ENCODE measurements at regions not wholly inside any gene's neighbourhood (a gene's known extent, or its start where the extent isn't known, plus 50 kb on each side); places are given as distances from the start of the nearest gene placed in this dataset.
"Not testable (repeated sequence)": the region's sequence is repeated elsewhere in the genome, so short reads cannot be mapped to it uniquely, and the experiment has no call there.

DNA sequence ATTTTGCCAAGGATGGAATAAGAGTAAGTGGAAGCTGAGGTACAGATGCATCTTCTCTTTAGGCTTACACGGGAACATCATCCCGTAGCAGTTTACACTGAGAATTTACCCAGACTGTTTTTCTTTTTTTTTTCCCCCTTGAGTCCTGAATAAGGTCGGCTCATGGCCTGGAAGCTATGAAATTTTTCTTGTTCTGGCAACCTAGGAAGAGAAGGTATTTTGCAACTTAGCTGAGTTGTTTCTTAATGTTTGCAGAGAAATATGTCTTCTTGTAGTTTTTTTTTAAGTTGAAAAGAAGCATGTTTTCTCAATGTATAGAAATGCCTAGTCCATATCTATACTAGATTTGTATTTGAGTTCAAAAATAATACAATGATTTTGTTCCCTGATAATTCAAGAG is 712.5 kb downstream of the TDRD15 start:
- intact Hi-C loops (cut with DNase I; ENCODE audit: low total_unique reads) = no loop called here
- Histone ChIP-seq H3K4me1 (no peaks in the 10 kb centered on the region), H3K4me3 (no peak overlapping the region), H3K27me3 (no peaks in the 10 kb centered on the region), H3K27ac (no peak overlapping the region), H3K9me3 (no peaks in the 10 kb centered on the region), H3K36me3 (ENCODE audit: low read depth, missing control alignments) (no peaks in the 10 kb centered on the region)
- TF ChIP-seq POLR2A (IDR thresholded peaks at IDR 0.05) = no peak
- TF ChIP-seq, protein P1, sequence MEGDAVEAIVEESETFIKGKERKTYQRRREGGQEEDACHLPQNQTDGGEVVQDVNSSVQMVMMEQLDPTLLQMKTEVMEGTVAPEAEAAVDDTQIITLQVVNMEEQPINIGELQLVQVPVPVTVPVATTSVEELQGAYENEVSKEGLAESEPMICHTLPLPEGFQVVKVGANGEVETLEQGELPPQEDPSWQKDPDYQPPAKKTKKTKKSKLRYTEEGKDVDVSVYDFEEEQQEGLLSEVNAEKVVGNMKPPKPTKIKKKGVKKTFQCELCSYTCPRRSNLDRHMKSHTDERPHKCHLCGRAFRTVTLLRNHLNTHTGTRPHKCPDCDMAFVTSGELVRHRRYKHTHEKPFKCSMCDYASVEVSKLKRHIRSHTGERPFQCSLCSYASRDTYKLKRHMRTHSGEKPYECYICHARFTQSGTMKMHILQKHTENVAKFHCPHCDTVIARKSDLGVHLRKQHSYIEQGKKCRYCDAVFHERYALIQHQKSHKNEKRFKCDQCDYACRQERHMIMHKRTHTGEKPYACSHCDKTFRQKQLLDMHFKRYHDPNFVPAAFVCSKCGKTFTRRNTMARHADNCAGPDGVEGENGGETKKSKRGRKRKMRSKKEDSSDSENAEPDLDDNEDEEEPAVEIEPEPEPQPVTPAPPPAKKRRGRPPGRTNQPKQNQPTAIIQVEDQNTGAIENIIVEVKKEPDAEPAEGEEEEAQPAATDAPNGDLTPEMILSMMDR (IDR thresholded peaks at IDR 0.05) = no peak
- no peak for DNase-seq
- 81 to 93% methylated on average over 3 of the region's 3 CpGs for WGBS, 2 donors

DNA sequence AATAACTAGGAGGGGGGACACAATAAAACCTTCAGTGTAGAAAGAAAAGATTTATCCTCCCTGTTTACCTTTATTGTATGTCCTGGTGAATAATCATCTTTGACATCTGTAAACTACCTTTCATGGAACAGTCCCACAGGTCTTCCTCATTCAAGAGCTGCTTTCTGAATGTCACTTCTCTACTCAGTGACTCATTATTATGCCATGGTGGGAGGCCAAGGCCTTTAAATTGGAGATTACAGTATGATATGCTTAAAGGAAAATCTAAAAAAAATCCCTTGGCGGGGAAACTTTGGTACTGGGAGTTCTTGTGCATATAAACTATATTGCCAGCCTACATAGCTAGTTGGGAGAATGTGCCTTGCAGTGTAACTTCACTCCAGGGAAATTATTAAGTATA is 713.0 kb downstream of the TDRD15 start:
- 88 to 94% methylated on average over 1 of the region's 1 CpG for WGBS, 2 donors
- Histone ChIP-seq H3K9me3 (no peaks in the 10 kb centered on the region), H3K36me3 (ENCODE audit: low read depth, missing control alignments) (no peaks in the 10 kb centered on the region), H3K4me1 (no peaks in the 10 kb centered on the region), H3K27me3 (no peaks in the 10 kb centered on the region), H3K4me3 (no peak overlapping the region), H3K27ac (no peak overlapping the region)
- intact Hi-C loops (cut with DNase I; ENCODE audit: low total_unique reads) = no loop called here
- no peak for DNase-seq
- no peak for TF ChIP-seq POLR2A (IDR thresholded peaks at IDR 0.05)
- TF ChIP-seq, protein P1 (IDR thresholded peaks at IDR 0.05) = no peak

DNA sequence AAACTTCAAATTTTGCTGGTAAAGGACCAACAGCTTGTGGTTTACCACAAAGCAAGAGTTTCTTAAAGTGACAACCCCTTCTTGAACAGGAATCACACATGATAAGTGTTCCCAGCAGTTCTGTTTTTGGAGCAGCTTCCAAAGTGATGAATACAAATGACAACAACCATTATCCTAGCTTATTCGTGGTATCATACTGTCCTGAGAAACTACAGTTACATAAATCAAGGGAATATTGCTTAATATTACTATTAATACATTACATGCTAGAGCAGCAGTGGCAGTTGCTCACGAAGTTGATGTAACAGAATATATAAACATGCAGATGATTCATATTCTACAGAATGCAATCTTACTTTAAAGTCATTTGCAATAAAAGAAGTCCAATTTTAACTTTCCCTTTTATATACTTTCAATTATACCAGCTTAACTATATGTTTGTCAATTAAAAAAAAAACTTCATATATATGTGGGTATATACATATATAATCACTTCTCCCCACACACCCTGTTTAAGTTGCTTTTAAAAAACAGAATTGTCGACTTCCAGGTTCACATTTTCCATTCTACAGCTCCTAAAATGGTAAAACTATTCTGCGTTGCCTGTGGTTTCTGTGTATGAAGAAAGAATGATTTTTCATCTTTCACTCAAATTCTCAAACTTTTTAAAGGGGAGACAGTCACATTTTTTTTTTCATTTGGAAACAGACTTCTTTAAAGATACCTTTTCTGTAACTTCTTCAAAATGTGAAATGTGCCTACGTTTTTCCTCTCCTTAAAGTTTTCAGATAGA is 713.6 kb downstream of the TDRD15 start:
- H3K27ac ChIP-seq = no peak overlapping the region
- H3K4me1 ChIP-seq = no peaks in the 10 kb centered on the region
- intact Hi-C loops (cut with DNase I; ENCODE audit: low total_unique reads) = no loop called here
- no peaks in the 10 kb centered on the region for H3K9me3 ChIP-seq
- H3K4me3 ChIP-seq = no peak overlapping the region
- no peak for TF ChIP-seq POLR2A (IDR thresholded peaks at IDR 0.05)
- TF ChIP-seq, protein P1 (IDR thresholded peaks at IDR 0.05) = no peak
- WGBS, 2 donors = 79% methylated on average over 5 of the region's 5 CpGs
- no peak for DNase-seq
- no peaks in the 10 kb centered on the region for H3K36me3 ChIP-seq (ENCODE audit: low read depth, missing control alignments)
- H3K27me3 ChIP-seq = no peaks in the 10 kb centered on the region

DNA sequence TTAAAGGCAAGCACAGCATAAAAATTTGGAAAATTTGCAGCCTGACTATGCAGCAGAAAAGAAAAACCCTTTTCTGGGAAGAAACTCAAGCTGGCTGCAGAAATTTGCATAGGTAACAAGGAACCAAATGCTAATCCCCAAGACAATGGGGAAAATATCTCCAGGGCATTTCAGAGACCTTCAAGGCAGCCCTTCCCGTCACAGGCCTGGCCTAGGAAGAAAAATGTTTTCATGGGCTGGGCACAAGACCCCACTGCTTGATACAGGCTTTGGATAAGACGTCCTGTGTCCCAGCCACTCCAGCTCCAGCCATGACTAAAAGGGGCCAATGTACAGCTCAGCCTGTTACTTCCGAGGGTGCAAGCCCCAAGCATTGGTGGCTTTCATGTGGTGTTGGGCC is 717.6 kb downstream of the TDRD15 start:
- Histone ChIP-seq H3K27me3 (no peaks in the 10 kb centered on the region), H3K27ac (no peak overlapping the region), H3K4me3 (no peak overlapping the region), H3K9me3 (no peaks in the 10 kb centered on the region), H3K36me3 (ENCODE audit: low read depth, missing control alignments) (no peaks in the 10 kb centered on the region), H3K4me1 (no peaks in the 10 kb centered on the region)
- WGBS, 2 donors = 84 to 93% methylated on average over 3 of the region's 3 CpGs
- DNase-seq = no peak
- TF ChIP-seq, protein P1 (IDR thresholded peaks at IDR 0.05) = no peak
- no peak for TF ChIP-seq POLR2A (IDR thresholded peaks at IDR 0.05)
- intact Hi-C loops (cut with DNase I; ENCODE audit: low total_unique reads) = no loop called here

DNA sequence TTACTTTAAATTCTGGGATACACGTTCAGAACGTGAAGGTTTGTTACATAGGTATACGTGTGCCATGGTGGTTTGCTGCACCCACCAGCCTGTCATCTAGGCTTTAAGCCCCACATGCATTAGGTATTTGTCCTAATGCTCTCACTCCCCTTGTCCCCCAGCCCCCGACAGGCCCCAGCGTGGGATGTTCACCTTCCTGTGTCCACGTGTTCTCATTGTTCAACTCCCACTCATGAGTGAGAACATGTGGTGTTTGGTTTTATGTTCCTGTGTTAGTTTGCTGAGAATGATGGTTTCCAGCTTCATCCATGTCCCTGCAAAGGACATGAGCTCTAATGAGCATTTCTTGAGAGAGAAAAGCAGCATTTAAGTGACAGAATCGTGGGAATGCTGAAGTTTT is 726.6 kb downstream of the TDRD15 start:
- H3K4me3 ChIP-seq; H3K9me3 ChIP-seq; DNase-seq; H3K27ac ChIP-seq; H3K27me3 ChIP-seq; H3K4me1 ChIP-seq; H3K36me3 ChIP-seq (ENCODE audit: low read depth, missing control alignments); intact Hi-C loops (cut with DNase I; ENCODE audit: low total_unique reads): not testable (repeated sequence)
- WGBS, 2 donors = 67 to 74% methylated on average over 7 of the region's 7 CpGs

Data from testis (tissue), 2 donors.